ENCODE measurements at regions not wholly inside any gene's neighbourhood (a gene's known extent, or its start where the extent isn't known, plus 50 kb on each side); places are given as distances from the start of the nearest gene placed in this dataset.

GRCh38 chr1:232682248-232682647, 52.3 kb upstream of the SIPA1L2 start:
- DNase-seq, result no peak

GRCh38 chr1:232684371-232685105, 54.6 kb upstream of the SIPA1L2 start:
- DNase-seq, result peak; percentile 7

GRCh38 chr1:232686346-232686745, 56.4 kb upstream of the SIPA1L2 start:
- no peak for DNase-seq

GRCh38 chr1:232687304-232687703, 57.4 kb upstream of the SIPA1L2 start:
- DNase-seq, result no peak

GRCh38 chr1:232687728-232688127, 57.8 kb upstream of the SIPA1L2 start:
- no peak for DNase-seq

- no peak for DNase-seq
These were observed 58.5 kb upstream of the SIPA1L2 start for GRCh38 chr1:232688398-232688797.

GRCh38 chr1:232689711-232690110, 59.8 kb upstream of the SIPA1L2 start:
- no peak for DNase-seq

- DNase-seq, result no peak
These were observed 60.5 kb upstream of the SIPA1L2 start for GRCh38 chr1:232690285-232690935.

GRCh38 chr1:232694475-232694874, 64.5 kb upstream of the SIPA1L2 start:
- no peak for DNase-seq

GRCh38 chr1:232695621-232696385, 65.9 kb upstream of the SIPA1L2 start:
- DNase-seq, result no peak

- no peak for DNase-seq
These were observed 66.5 kb upstream of the SIPA1L2 start for GRCh38 chr1:232696466-232696865.

GRCh38 chr1:232697187-232697822, 67.4 kb upstream of the SIPA1L2 start:
- DNase-seq, result no peak

GRCh38 chr1:232699814-232700213, 69.9 kb upstream of the SIPA1L2 start:
- DNase-seq, result no peak

GRCh38 chr1:232702911-232703310, 73.0 kb upstream of the SIPA1L2 start:
- DNase-seq, result no peak

- DNase-seq, result no peak
These were observed 74.3 kb upstream of the SIPA1L2 start for GRCh38 chr1:232704256-232704655.

GRCh38 chr1:232704694-232705680, 75.1 kb upstream of the SIPA1L2 start:
- no peak for DNase-seq

GRCh38 chr1:232705815-232706575, 76.1 kb upstream of the SIPA1L2 start:
- no peak for DNase-seq

GRCh38 chr1:232707142-232707541, 77.2 kb upstream of the SIPA1L2 start:
- DNase-seq, result no peak

- DNase-seq, result no peak
These were observed 79.5 kb upstream of the SIPA1L2 start for GRCh38 chr1:232709386-232709785.

GRCh38 chr1:232711996-232712395, 82.1 kb upstream of the SIPA1L2 start:
- DNase-seq, result no peak

- no peak for DNase-seq
These were observed 83.9 kb upstream of the SIPA1L2 start for GRCh38 chr1:232713785-232714184.
